Caco-2 (cell line): ENCODE measurements at regions not wholly inside any gene's neighbourhood (a gene's known extent, or its start where the extent isn't known, plus 50 kb on each side); places are given as distances from the start of the nearest gene placed in this dataset.

ENCODE experiments used
- BruUV-seq: library from RNA; stranded (reverse); fragments of 400-500 nt; replicated peaks from 2 replicates; lab custom pipeline; 2021; lab: Mats Ljungman, UMichigan
- CTCF ChIA-PET: fragments of 300-600 bp; sonication (Branson Sonifier 250); formaldehyde crosslinking; loops from one replicate; lab custom pipeline; 2022; ENCODE audit warnings: antibody characterized with exemption; lab: Charles Lee
- POLR2A ChIA-PET: fragments of 300-600 bp; sonication (Branson Sonifier 250); formaldehyde crosslinking; loops from one replicate; lab custom pipeline; 2022; ENCODE audit warnings: antibody characterized with exemption; lab: Charles Lee
- DNase-seq, 2 experiments: peaks; one replicate each; pipeline versions ENCODE4 v3.0.0 to v3.0.0-alpha.2; 2020 to 2022
- H3K27me3 ChIP-seq: replicated peaks from 2 replicates; pipeline ENCODE4 v1.6.0; 2011; ENCODE audit warnings: low read length; ENCODE audit not compliant: control insufficient read depth, insufficient read depth
- H3K36me3 ChIP-seq: 2 replicates; pipeline ENCODE4 v1.5.1; 2011; ENCODE audit warnings: low read length; ENCODE audit not compliant: control insufficient read depth, insufficient read depth
- H3K4me1 ChIP-seq: fragments of 250-450 bp; sonication (Bioruptor Pico); 2 replicates; pipeline ENCODE4 v1.5.1; 2020; ENCODE audit warnings: mild to moderate bottlenecking
- H3K4me3 ChIP-seq: 2 replicates; pipeline ENCODE4 v1.5.1; 2011; ENCODE audit warnings: low read depth, mild to moderate bottlenecking, control low read depth, low read length
- H3K9me3 ChIP-seq: fragments of 250-450 bp; sonication (Bioruptor Pico); 2 replicates; pipeline ENCODE4 v1.5.1; 2020; ENCODE audit warnings: mild to moderate bottlenecking, moderate library complexity
- H3K27ac Mint-ChIP-seq: one replicate; pipeline ENCODE4 v1.8.0; 2022; ENCODE audit warnings: mixed read lengths; ENCODE audit not compliant: unreplicated experiment
- H3K27me3 Mint-ChIP-seq: one replicate; pipeline ENCODE4 v1.8.0; 2022; ENCODE audit warnings: mixed read lengths; ENCODE audit not compliant: insufficient read depth, unreplicated experiment
- H3K36me3 Mint-ChIP-seq: one replicate; pipeline ENCODE4 v1.8.0; 2022; ENCODE audit warnings: mild to moderate bottlenecking, mixed read lengths; ENCODE audit not compliant: insufficient read depth, unreplicated experiment
- H3K4me1 Mint-ChIP-seq: one replicate; pipeline ENCODE4 v1.8.0; 2022; ENCODE audit warnings: low read depth, mixed read lengths; ENCODE audit not compliant: unreplicated experiment
- H3K4me3 Mint-ChIP-seq: one replicate; pipeline ENCODE4 v1.8.0; 2022; ENCODE audit warnings: mild to moderate bottlenecking, moderate library complexity, mixed read lengths; ENCODE audit not compliant: unreplicated experiment
- H3K9me3 Mint-ChIP-seq: one replicate; pipeline ENCODE4 v1.8.0; 2022; ENCODE audit warnings: mixed read lengths; ENCODE audit not compliant: unreplicated experiment
- intact Hi-C: fragments of 100-400 bp; cut with micrococcal nuclease; formaldehyde crosslinking; loops from one replicate; pipeline ENCODE4 v1.10.0; 2022; ENCODE audit not compliant: unreplicated experiment
- TF ChIP-seq, protein P1 (sequence below), 2 experiments: fragments of 200-600 bp in 1 of 2; IDR thresholded peaks; 1 replicate in 1 of 2; 2 replicates in 1 of 2; pipeline versions ENCODE4 v1.5.1 to v1.8.0; 2011 to 2022; ENCODE audit warnings: antibody characterized with exemption in 1 of 2, control low read depth in 1 of 2, inconsistent platforms in 1 of 2, low read depth in 1 of 2, low read length in 1 of 2, mild to moderate bottlenecking in 1 of 2, moderate library complexity in 1 of 2; ENCODE audit not compliant: insufficient read depth in 1 of 2, severe bottlenecking in 1 of 2, unreplicated experiment in 1 of 2

DNA sequence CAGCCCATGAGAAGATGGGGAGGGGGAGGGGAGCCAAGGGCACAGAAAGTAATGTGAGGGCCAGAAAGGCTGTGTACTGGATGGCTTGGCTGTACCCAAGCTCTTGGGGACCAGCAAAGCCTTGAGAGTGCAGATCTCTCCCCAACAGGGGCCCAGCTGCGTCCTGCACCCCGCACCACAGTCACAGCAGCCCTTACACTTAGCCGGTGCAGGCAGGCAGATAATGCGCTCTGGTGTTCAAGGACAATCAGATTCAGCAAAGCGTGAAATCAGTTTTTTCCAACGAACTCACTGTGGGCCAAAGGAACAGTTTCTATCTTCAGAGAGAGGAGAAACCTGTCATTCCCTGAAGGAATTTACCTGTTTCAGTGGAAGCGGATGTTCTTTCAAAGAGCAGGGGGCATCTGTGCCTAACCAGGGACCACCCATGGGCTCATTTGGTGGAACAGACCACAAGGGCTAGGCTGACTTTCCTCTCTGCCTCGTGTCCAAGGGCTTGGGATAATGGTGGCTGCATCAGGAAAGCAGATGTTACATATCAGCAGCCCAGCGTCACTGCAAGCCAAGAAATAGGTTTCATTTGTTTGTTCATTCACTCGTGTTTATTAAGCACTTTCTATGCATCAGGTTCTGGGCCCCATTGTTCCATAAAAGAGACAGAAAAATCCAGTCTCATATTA, 81.2 kb upstream of the SPON1 start:
- POLR2A ChIA-PET, result no interaction called here
- Histone ChIP-seq H3K9me3 (no peaks in the 10 kb centered on the region), H3K36me3 (no peaks in the 10 kb centered on the region), H3K4me3 (no peak overlapping the region), H3K27me3 (no peaks in the 10 kb centered on the region), H3K4me1 (no peaks in the 10 kb centered on the region)
- no peak overlapping the region for H3K27ac Mint-ChIP-seq
- intact Hi-C loops, result no loop called here
- no peaks in the 10 kb centered on the region for H3K36me3 Mint-ChIP-seq
- H3K4me3 Mint-ChIP-seq, result no peak overlapping the region
- DNase-seq, result no peak
- H3K27me3 Mint-ChIP-seq, result peaks cover 8% of the 10 kb centered on the region
- BruUV-seq, result no TSS peak
- no peaks in the 10 kb centered on the region for H3K9me3 Mint-ChIP-seq
- CTCF ChIA-PET, result interaction anchor here (0.6 kb wide), 1 partner anchor 270 kb away, joined by 3 read pairs; no protein-coding TSS in a partner anchor
- TF ChIP-seq, protein P1, sequence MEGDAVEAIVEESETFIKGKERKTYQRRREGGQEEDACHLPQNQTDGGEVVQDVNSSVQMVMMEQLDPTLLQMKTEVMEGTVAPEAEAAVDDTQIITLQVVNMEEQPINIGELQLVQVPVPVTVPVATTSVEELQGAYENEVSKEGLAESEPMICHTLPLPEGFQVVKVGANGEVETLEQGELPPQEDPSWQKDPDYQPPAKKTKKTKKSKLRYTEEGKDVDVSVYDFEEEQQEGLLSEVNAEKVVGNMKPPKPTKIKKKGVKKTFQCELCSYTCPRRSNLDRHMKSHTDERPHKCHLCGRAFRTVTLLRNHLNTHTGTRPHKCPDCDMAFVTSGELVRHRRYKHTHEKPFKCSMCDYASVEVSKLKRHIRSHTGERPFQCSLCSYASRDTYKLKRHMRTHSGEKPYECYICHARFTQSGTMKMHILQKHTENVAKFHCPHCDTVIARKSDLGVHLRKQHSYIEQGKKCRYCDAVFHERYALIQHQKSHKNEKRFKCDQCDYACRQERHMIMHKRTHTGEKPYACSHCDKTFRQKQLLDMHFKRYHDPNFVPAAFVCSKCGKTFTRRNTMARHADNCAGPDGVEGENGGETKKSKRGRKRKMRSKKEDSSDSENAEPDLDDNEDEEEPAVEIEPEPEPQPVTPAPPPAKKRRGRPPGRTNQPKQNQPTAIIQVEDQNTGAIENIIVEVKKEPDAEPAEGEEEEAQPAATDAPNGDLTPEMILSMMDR (IDR thresholded peaks at IDR 0.05; ENCODE audit: insufficient read depth in 1 of 2, low read depth in 1 of 2, low read length in 1 of 2, severe bottlenecking in 1 of 2, unreplicated experiment in 1 of 2), result no peak
- H3K4me1 Mint-ChIP-seq, result peaks cover 6% of the 10 kb centered on the region

DNA sequence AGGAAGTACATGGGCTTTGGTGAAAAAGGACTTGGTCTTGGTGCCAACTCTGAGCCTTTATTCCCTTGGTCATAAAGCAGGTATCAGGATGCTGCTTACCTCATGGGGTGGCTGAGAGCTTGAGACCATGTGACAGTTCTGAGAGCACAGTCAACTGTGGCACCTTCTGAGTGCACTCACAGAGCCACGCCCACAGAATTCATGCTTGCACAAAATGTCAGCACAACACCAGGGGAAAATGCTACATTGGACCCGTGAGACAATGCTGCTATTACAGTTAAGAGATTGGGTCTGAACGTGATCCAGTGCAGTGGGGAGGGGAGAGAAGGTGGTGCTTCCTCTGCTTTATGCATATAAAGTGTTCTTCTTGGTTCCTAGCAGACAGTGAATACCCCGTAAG, 79.5 kb upstream of the SPON1 start:
- Histone ChIP-seq H3K36me3 (no peaks in the 10 kb centered on the region), H3K4me1 (no peaks in the 10 kb centered on the region), H3K4me3 (no peak overlapping the region), H3K9me3 (no peaks in the 10 kb centered on the region), H3K27me3 (no peaks in the 10 kb centered on the region)
- ChIA-PET CTCF (interaction anchor here (1.1 kb wide), 1 partner anchor 10 kb away, joined by 4 read pairs; no protein-coding TSS in a partner anchor), POLR2A (no interaction called here)
- TF ChIP-seq, protein P1 (IDR thresholded peaks at IDR 0.05; ENCODE audit: insufficient read depth in 1 of 2, low read depth in 1 of 2, low read length in 1 of 2, severe bottlenecking in 1 of 2, unreplicated experiment in 1 of 2), result no peak
- peaks cover 10% of the 10 kb centered on the region for H3K27me3 Mint-ChIP-seq
- intact Hi-C loops, result no loop called here
- H3K4me1 Mint-ChIP-seq, result peaks cover 6% of the 10 kb centered on the region
- no peaks in the 10 kb centered on the region for H3K36me3 Mint-ChIP-seq
- no peak overlapping the region for H3K4me3 Mint-ChIP-seq
- no peaks in the 10 kb centered on the region for H3K9me3 Mint-ChIP-seq
- BruUV-seq, result no TSS peak
- DNase-seq, result no peak
- H3K27ac Mint-ChIP-seq, result no peak overlapping the region

DNA sequence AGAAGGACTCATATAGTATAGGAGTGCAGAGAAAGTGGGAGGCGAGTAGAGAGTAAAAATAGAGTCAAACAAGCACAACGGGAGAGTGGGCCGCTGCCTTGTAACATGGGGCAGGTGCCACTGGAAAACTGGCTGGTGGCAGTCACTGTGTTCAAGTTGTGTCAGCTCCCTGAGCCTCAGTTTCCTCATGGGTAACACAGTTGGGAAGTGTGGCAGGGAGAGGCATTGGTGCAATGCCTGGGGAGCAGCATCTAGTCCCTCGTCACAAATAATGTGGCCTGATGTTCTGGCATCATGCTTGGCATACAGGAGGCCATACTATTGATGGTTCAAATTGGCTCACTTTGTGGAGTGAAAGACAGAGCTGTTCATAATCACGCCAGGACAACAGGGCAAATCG, 78.9 kb upstream of the SPON1 start:
- intact Hi-C loops, result no loop called here
- Mint-ChIP-seq H3K4me3 (no peak overlapping the region), H3K36me3 (no peaks in the 10 kb centered on the region), H3K27ac (no peak overlapping the region), H3K4me1 (peaks cover 6% of the 10 kb centered on the region), H3K27me3 (peaks cover 10% of the 10 kb centered on the region), H3K9me3 (no peaks in the 10 kb centered on the region)
- ChIA-PET POLR2A (no interaction called here), CTCF (no interaction called here)
- Histone ChIP-seq H3K36me3 (no peaks in the 10 kb centered on the region), H3K4me1 (no peaks in the 10 kb centered on the region), H3K27me3 (no peaks in the 10 kb centered on the region), H3K9me3 (no peaks in the 10 kb centered on the region), H3K4me3 (no peak overlapping the region)
- BruUV-seq, result no TSS peak
- TF ChIP-seq, protein P1 (IDR thresholded peaks at IDR 0.05; ENCODE audit: insufficient read depth in 1 of 2, low read depth in 1 of 2, low read length in 1 of 2, severe bottlenecking in 1 of 2, unreplicated experiment in 1 of 2), result no peak
- DNase-seq, result no peak
